GM18858 (cell line): ENCODE measurements at regions not wholly inside any gene's neighbourhood (a gene's known extent, or its start where the extent isn't known, plus 50 kb on each side); places are given as distances from the start of the nearest gene placed in this dataset.
A peak's percentile ranks its signal among the peaks of the same experiment; 100 is the strongest.
"Not testable (repeated sequence)": the region's sequence is repeated elsewhere in the genome, so short reads cannot be mapped to it uniquely, and the experiment has no call there.

Experiments
- ATAC-seq: cut with Tn5 transposase; IDR thresholded peaks from one replicate; pipeline ENCODE4 v1.9.1; 2021; ENCODE audit not compliant: unreplicated experiment

- no peak for ATAC-seq
These were observed 175.6 kb upstream of the FAR2 start for GRCh38 chr12:28973491-28973890.

GRCh38 chr12:28974166-28974565 is 174.9 kb upstream of the FAR2 start:
- no peak for ATAC-seq

GRCh38 chr12:28974883-28975282 is 174.2 kb upstream of the FAR2 start:
- no peak for ATAC-seq

DNA sequence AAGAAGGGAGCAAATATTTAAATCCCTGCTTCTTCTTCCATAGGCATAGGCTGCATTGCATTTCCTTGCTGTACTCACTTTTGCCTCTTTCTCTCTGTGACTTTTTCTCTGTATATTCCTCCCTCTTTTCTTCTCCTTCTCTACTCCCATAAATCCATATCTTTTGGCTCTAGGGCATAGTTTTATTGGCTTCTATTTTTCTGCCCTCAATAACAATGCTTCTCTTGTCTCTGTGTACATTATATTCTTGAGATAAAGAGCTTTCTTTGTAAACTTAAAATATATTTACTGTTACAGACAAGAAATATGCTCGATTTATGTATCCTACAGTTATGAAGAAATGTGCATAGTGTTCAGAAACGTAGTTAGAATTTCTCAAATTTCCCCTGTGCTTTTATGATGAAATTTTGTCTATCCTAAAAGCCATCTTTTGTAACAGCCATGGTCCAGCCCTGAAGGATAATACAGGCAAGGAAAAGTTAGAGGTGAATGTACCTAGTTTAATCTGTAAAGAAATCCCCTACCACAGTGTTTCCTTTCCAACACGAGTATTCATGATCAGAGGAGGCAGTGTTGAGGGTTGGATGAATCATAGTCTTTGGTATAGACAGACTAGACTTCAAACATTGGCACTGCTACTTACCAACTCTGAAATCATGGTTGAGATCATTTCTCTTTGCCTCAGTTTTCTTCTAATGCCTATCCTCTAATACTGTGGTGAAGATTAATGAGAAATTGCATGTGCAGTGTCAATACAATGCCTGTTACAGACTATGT is 173.3 kb upstream of the FAR2 start:
- ATAC-seq = no peak

- ATAC-seq = no peak
These were observed 168.6 kb upstream of the FAR2 start for GRCh38 chr12:28980436-28980835.

DNA sequence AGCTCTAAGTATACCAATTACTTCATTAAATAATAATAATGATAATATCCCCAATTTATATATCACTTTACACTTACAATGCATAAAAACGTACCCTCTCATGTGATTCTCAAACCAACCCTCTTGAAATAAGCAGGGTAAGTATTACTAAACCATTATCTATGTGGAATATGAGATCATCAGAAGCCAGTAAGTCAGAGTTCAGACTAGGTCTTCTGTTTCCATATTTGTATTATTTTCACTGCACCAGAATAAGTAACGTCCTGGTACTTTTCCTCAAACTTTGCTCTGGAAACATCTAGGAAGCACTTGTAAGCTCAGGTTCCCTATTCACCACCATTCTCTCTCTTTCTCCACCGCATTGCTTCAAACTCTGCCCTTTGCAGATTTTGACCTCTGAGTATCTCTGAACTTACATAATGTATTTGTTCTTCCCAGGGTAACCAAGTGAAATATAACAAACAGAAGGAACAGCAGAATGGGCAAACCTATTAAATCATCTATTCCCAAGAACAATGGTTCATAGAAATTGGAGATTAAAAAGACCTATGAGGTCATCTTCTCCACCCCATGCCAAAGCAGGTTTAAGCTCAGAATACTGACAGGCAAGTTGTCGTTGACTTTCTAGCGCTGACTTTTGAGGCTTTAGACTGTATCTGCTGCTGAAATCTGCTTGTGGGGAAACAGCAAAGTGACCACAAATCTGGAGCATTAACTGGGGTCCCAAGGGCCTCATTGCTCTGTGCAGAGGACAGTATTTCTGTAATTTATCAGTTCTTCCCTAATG is 161.3 kb upstream of the FAR2 start:
- ATAC-seq = no peak

GRCh38 chr12:28988325-28988704 is 160.8 kb upstream of the FAR2 start:
- ATAC-seq = no peak

DNA sequence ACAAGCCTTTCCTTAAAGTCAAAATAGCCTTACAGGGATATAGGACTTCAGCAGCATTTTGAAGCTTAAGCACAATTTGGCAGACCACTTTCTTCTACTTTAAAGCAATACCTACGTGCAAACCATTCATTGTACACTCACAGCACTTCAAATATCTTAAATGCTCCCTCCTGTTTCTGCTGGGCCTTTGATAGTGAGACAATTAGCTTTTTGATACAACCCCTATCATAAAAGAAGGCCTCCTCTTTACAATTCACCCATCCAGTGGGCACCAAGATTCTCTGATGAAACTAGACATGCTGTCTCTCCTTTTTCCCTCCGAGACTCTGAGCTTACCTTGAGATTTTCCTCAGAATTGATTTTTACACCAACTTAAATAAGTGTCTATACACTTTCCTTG is 157.5 kb upstream of the FAR2 start:
- no peak for ATAC-seq

- no peak for ATAC-seq
These were observed 155.4 kb upstream of the FAR2 start for GRCh38 chr12:28993720-28994119.

- no peak for ATAC-seq
These were observed 154.8 kb upstream of the FAR2 start for GRCh38 chr12:28994179-28994715.

DNA sequence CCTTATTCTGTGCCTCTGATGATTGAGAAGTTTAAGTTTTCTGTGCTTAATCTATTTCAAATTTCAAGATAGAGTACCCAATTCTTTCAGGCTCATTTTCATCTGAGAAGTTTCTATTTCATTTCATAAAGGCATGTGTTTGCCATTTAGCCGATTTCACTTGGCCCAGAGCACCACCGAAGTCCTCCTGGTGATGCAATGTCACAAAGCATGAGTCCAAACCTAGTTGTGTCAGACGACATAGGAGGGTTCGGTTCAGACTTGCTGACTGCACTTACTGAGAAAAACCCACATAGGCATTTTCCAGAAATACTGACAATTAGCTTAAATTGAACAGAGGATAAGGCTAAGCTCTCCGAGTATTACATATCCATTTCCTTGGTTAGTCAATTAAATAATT is 152.4 kb upstream of the FAR2 start:
- ATAC-seq = no peak

- peak; percentile 49 for ATAC-seq
These were observed 150.4 kb upstream of the FAR2 start for GRCh38 chr12:28998662-28999120.

- no peak for ATAC-seq
These were observed 144.8 kb upstream of the FAR2 start for GRCh38 chr12:29004066-29004935.

- ATAC-seq = no peak
These were observed 144.2 kb upstream of the FAR2 start for GRCh38 chr12:29004936-29005304.

- ATAC-seq = no peak
These were observed 140.3 kb upstream of the FAR2 start for GRCh38 chr12:29008786-29009185.

GRCh38 chr12:29012673-29013072 is 136.4 kb upstream of the FAR2 start:
- no peak for ATAC-seq

DNA sequence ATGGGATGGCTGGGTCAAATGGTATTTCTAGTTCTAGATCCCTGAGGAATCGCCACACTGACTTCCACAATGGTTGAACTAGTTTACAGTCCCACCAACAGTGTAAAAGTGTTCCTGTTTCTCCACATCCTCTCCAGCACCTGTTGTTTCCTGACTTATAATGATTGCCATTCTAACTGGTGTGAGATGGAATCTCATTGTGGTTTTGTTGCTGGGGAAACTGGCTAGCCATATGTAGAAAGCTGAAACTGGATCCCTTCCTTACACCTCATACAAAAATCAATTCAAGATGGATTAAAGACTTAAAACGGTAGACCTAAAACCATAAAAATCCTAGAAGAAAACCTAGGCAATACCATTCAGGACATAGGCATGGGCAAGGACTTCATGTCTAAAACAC is 131.5 kb upstream of the FAR2 start:
- not testable (repeated sequence) for ATAC-seq

GRCh38 chr12:29023436-29024076 is 125.5 kb upstream of the FAR2 start:
- no peak for ATAC-seq

GRCh38 chr12:29024117-29024516 is 125.0 kb upstream of the FAR2 start:
- ATAC-seq = no peak

GRCh38 chr12:29025937-29026336 is 123.1 kb upstream of the FAR2 start:
- no peak for ATAC-seq

DNA sequence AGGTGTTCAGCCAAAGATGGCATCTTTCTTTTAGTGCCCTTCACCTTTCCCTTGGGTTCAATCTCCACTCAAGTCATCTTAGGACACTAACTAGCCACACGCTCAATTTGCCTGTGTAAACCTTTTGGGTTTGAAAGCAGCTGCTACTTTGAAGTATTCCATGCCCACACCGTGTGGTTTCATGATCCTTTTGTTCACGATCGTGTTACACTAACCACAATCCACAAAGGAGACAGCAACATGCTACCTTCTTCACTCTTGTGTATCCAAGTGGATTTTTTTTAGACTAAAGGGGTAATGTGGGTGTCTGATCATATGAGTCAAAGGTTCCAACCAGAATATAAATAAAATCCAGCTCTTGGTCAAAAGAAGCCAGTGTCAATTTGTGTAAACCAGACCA is 122.7 kb upstream of the FAR2 start:
- no peak for ATAC-seq
